Right lobe of liver (tissue), 4 donors: ENCODE measurements at regions not wholly inside any gene's neighbourhood (a gene's known extent, or its start where the extent isn't known, plus 50 kb on each side); places are given as distances from the start of the nearest gene placed in this dataset.

ENCODE experiments used
- POLR2A ChIP-seq: fragments of 450-650 bp; IDR thresholded peaks from one replicate; pipeline ENCODE4 v1.6.1; 2017; ENCODE audit warnings: antibody characterized with exemption, mild to moderate bottlenecking
- TF ChIP-seq, protein P1 (sequence below), 4 donors: fragments of 200-600 bp in 3 of 4; fragments of 450-650 bp in 1 of 4; IDR thresholded peaks; one replicate each; pipeline versions ENCODE4 v1.5.1 to v1.8.0; 2016 to 2022; ENCODE audit warnings: antibody characterized with exemption in 4 of 4, mild to moderate bottlenecking in 2 of 4
- donor health status: DM: no; HTN: no; CAD: no.
- donor health status: DM: no; HTN: no; CAD: no.
- donor health status: DM: no; HTN: yes; CAD: no.

- no peak for TF ChIP-seq POLR2A
- TF ChIP-seq, protein P1, sequence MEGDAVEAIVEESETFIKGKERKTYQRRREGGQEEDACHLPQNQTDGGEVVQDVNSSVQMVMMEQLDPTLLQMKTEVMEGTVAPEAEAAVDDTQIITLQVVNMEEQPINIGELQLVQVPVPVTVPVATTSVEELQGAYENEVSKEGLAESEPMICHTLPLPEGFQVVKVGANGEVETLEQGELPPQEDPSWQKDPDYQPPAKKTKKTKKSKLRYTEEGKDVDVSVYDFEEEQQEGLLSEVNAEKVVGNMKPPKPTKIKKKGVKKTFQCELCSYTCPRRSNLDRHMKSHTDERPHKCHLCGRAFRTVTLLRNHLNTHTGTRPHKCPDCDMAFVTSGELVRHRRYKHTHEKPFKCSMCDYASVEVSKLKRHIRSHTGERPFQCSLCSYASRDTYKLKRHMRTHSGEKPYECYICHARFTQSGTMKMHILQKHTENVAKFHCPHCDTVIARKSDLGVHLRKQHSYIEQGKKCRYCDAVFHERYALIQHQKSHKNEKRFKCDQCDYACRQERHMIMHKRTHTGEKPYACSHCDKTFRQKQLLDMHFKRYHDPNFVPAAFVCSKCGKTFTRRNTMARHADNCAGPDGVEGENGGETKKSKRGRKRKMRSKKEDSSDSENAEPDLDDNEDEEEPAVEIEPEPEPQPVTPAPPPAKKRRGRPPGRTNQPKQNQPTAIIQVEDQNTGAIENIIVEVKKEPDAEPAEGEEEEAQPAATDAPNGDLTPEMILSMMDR (IDR thresholded peaks at IDR 0.05), result no peak
These were observed 1322.1 kb downstream of the ADGRL3 start for GRCh38 chr4:62522273-62522672.
